ENCODE measurements at regions not wholly inside any gene's neighbourhood (a gene's known extent, or its start where the extent isn't known, plus 50 kb on each side); places are given as distances from the start of the nearest gene placed in this dataset.

DNA sequence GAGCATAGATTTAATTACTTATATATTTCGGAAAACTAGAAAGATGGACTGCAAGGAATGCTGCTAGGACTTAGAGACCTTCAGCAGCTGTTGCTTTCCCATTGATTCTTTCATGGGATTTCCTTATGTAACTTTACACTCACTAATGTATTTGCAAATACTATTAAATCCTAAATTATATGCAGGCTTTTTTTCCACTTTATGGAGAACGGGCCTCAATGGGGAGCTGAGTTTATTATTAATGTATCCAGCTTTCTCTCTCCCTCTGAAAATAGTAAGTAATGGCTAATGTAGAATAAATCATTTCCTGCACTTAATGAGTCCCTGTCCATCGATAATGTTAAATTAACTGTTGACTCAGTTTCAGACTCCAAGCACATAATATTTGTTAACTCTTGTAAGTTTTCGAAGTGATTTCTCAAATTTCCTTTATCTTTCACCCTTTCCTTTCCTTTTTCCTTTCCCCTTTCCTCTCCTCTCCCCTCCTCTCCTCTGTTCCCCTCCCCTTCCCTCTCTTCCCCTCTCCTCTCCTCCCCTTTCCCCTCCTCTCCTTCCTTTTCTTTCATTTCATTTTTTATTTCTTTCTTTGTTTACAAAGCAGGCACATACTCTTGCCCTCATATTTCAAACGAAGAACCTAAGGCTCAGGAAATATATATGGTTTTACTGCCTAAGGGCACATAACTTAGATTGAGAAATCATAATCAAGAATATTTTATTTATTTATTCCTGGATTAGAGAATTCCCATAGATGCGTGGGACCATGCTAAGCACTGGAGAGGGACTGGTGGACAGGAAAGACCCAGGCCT, 503.6 kb downstream of the MMUT start:
- TF ChIP-seq, protein P1, sequence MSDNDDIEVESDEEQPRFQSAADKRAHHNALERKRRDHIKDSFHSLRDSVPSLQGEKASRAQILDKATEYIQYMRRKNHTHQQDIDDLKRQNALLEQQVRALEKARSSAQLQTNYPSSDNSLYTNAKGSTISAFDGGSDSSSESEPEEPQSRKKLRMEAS (IDR thresholded peaks at IDR 0.05; ENCODE audit: low read depth, low read length) = no peak
- TF ChIP-seq, protein P2, sequence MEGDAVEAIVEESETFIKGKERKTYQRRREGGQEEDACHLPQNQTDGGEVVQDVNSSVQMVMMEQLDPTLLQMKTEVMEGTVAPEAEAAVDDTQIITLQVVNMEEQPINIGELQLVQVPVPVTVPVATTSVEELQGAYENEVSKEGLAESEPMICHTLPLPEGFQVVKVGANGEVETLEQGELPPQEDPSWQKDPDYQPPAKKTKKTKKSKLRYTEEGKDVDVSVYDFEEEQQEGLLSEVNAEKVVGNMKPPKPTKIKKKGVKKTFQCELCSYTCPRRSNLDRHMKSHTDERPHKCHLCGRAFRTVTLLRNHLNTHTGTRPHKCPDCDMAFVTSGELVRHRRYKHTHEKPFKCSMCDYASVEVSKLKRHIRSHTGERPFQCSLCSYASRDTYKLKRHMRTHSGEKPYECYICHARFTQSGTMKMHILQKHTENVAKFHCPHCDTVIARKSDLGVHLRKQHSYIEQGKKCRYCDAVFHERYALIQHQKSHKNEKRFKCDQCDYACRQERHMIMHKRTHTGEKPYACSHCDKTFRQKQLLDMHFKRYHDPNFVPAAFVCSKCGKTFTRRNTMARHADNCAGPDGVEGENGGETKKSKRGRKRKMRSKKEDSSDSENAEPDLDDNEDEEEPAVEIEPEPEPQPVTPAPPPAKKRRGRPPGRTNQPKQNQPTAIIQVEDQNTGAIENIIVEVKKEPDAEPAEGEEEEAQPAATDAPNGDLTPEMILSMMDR (IDR thresholded peaks at IDR 0.05; ENCODE audit: low read depth, low read length) = no peak
- no peak for TF ChIP-seq POLR2A (IDR thresholded peaks at IDR 0.05; ENCODE audit: extremely low read depth, insufficient read length)
- no peak for TF ChIP-seq MYC (IDR thresholded peaks at IDR 0.05; ENCODE audit: low read depth, low read length)

Data from NB4 (cell line).